ENCODE measurements at regions not wholly inside any gene's neighbourhood (a gene's known extent, or its start where the extent isn't known, plus 50 kb on each side); places are given as distances from the start of the nearest gene placed in this dataset.

DNA sequence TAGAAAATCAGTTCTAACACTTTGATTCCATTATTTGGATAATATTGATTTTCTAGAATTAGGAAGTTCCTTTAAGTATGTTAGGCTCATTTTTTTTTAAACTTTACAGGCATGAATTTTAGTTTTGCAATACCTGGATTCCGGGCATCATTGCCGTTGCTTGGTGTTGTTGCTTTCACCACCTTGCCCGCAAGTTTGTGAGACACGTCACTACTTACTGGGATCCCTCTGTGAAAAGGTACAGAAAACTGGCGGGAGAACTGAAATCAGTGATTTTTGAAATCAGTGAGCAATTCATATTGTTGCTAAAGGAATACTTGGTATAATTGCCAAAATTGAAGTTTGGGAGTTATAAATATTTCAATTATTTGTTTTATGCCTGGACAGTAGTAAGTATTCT, 232.3 kb upstream of the NPY start:
- Histone ChIP-seq H2AFZ (ENCODE audit: low read depth, low read length, poor library complexity, severe bottlenecking) (no peak overlapping the region), H3K9me3 (ENCODE audit: control insufficient read depth in 1 of 2, insufficient read depth in 1 of 2, low read depth in 1 of 2, low read length in 2 of 2) (no peaks in the 10 kb centered on the region), H3K79me2 (ENCODE audit: insufficient read depth, low read length) (no peaks in the 10 kb centered on the region), H4K20me1 (ENCODE audit: insufficient read depth) (no peaks in the 10 kb centered on the region), H3K36me3 (ENCODE audit: control insufficient read depth in 1 of 2, insufficient read depth in 2 of 2, low read length in 2 of 2) (no peaks in the 10 kb centered on the region), H3K4me2 (ENCODE audit: low read length) (no peak overlapping the region), H3K4me1 (ENCODE audit: control insufficient read depth in 1 of 2, insufficient read depth in 2 of 2, low read length in 2 of 2) (no peaks in the 10 kb centered on the region), H3K9me2 (ENCODE audit: insufficient read depth) (no peaks in the 10 kb centered on the region), H3K27ac (ENCODE audit: low read depth, low read length) (no peak overlapping the region), H3K4me3 (replicated peaks in 1 of 2; ENCODE audit: low read depth in 1 of 2, low read length in 2 of 2) (no peak overlapping the region), H3K27me3 (ENCODE audit: insufficient read depth, low read length) (peaks cover 34% of the 10 kb centered on the region), H3K9ac (ENCODE audit: low read length) (no peak overlapping the region)
- RAD21 ChIA-PET (ENCODE audit: low non-redundant PET in 1 of 2, low total read pairs in 2 of 2, uncharacterized antibody in 2 of 2, unreplicated experiment in 2 of 2) = no interaction called here
- CTCF ChIA-PET = no interaction called here
- no TSS peak for BruUV-seq (replicated peaks)
- intact Hi-C loops (cut with micrococcal nuclease) = no loop called here
- POLR2A ChIA-PET = no interaction called here
- no peak for DNase-seq (ENCODE audit: low read depth, low spot score)
- no peak for ATAC-seq
- no peak for TF ChIP-seq SRF (IDR thresholded peaks at IDR 0.05; ENCODE audit: low read depth)
- TF ChIP-seq CBX3 (IDR thresholded peaks at IDR 0.05; ENCODE audit: low read depth) = no peak
- TF ChIP-seq SP1 (IDR thresholded peaks at IDR 0.05; ENCODE audit: low read depth) = no peak
- no peak for TF ChIP-seq ZFX (IDR thresholded peaks at IDR 0.05)
- TF ChIP-seq POLR2A (IDR thresholded peaks at IDR 0.05; ENCODE audit: borderline replicate concordance, extremely low read depth, insufficient read depth, insufficient read length) = no peak
- TF ChIP-seq, protein P1, sequence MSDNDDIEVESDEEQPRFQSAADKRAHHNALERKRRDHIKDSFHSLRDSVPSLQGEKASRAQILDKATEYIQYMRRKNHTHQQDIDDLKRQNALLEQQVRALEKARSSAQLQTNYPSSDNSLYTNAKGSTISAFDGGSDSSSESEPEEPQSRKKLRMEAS (IDR thresholded peaks at IDR 0.05) = no peak
- no peak for TF ChIP-seq ZNF274 (IDR thresholded peaks at IDR 0.05; ENCODE audit: low read depth, low read length)
- no peak for TF ChIP-seq POLR2AphosphoS5 (IDR thresholded peaks at IDR 0.05; ENCODE audit: low read depth, low read length)
- TF ChIP-seq, protein P2, sequence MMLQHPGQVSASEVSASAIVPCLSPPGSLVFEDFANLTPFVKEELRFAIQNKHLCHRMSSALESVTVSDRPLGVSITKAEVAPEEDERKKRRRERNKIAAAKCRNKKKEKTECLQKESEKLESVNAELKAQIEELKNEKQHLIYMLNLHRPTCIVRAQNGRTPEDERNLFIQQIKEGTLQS (IDR thresholded peaks at IDR 0.05) = no peak

DNA sequence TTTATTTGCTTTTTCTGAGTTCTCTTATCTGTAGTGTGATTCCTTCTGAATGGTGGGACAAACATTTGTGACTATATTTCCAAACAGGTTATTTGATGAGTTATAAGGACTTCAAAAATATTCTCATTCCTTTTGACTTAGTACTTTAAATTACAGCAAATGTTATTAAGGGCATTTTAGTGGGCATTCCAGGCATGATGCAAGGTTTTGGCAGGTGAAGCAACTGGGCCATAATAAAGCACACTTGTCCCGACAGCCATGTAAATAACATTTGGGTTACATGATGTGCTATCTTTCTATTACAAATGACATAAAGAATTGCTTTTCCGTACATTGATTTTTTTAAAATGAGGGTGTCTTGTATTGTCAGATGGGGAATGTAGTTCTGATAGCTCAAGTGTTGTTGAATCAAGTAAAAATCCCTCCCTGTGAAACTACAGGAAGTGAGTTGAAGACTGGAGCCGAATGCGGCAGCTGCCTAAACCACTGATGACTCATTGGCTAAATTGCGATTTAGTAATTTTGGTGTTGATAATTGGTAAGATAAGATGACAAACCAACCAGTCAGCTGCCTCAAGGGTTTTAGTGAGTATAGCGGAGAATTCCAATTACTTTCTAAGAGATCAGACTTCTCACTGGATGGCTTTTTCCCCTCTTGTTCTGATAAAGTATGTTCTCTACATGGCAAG, 231.3 kb upstream of the NPY start:
- DNase-seq (ENCODE audit: low read depth, low spot score) (peak; percentile 7), ATAC-seq (0 out of 2 replicates have a peak, but pooled peaks have one; percentile 22)
- CTCF ChIA-PET = no interaction called here
- H3K27me3 ChIP-seq (ENCODE audit: insufficient read depth, low read length) = peaks cover 34% of the 10 kb centered on the region
- peak overlapping the region; percentile 10; the same call in 1 of the 2 replicates for H3K4me2 ChIP-seq (ENCODE audit: low read length)
- H3K9me2 ChIP-seq (ENCODE audit: insufficient read depth) = no peaks in the 10 kb centered on the region
- no peak overlapping the region for H3K9ac ChIP-seq (ENCODE audit: low read length)
- no peak overlapping the region for H3K27ac ChIP-seq (ENCODE audit: low read depth, low read length)
- intact Hi-C loops (cut with micrococcal nuclease) = no loop called here
- H3K4me3 ChIP-seq (replicated peaks in 1 of 2; ENCODE audit: low read depth in 1 of 2, low read length in 2 of 2) = no peak overlapping the region
- POLR2A ChIA-PET = no interaction called here
- no peaks in the 10 kb centered on the region for H3K9me3 ChIP-seq (ENCODE audit: control insufficient read depth in 1 of 2, insufficient read depth in 1 of 2, low read depth in 1 of 2, low read length in 2 of 2)
- no peak overlapping the region for H2AFZ ChIP-seq (ENCODE audit: low read depth, low read length, poor library complexity, severe bottlenecking)
- no peaks in the 10 kb centered on the region for H3K36me3 ChIP-seq (ENCODE audit: control insufficient read depth in 1 of 2, insufficient read depth in 2 of 2, low read length in 2 of 2)
- no TSS peak for BruUV-seq (replicated peaks)
- no peaks in the 10 kb centered on the region for H3K79me2 ChIP-seq (ENCODE audit: insufficient read depth, low read length)
- TF ChIP-seq CBX3 (IDR thresholded peaks at IDR 0.05; ENCODE audit: low read depth) = no peak
- peak; percentile 27; the same call in 1 of the 2 replicates for TF ChIP-seq JUND (IDR thresholded peaks at IDR 0.05)
- TF ChIP-seq SIN3A (IDR thresholded peaks at IDR 0.05; ENCODE audit: low read depth) = no peak
- TF ChIP-seq FOSL1 (IDR thresholded peaks at IDR 0.05; ENCODE audit: low read depth) = peak; percentile 53
- no peak for TF ChIP-seq ZNF274 (IDR thresholded peaks at IDR 0.05; ENCODE audit: low read depth, low read length)
- TF ChIP-seq CEBPB (IDR thresholded peaks at IDR 0.05; ENCODE audit: low read depth) = peak; percentile 64
- no peak for TF ChIP-seq POLR2A (IDR thresholded peaks at IDR 0.05; ENCODE audit: borderline replicate concordance, extremely low read depth, insufficient read depth, insufficient read length)
- H3K4me1 ChIP-seq (ENCODE audit: control insufficient read depth in 1 of 2, insufficient read depth in 2 of 2, low read length in 2 of 2) = no peaks in the 10 kb centered on the region
- RAD21 ChIA-PET (ENCODE audit: low non-redundant PET in 1 of 2, low total read pairs in 2 of 2, uncharacterized antibody in 2 of 2, unreplicated experiment in 2 of 2) = no interaction called here
- H4K20me1 ChIP-seq (ENCODE audit: insufficient read depth) = no peaks in the 10 kb centered on the region
